Right hindlimb (tissue), 1 donor: ENCODE measurements at regions not wholly inside any gene's neighbourhood (a gene's known extent, or its start where the extent isn't known, plus 50 kb on each side); places are given as distances from the start of the nearest gene placed in this dataset.

Experiments used
- DNase-seq: peaks from one replicate; pipeline ENCODE4 v3.0.0-alpha.2; 2018

- DNase-seq: no peak
Measured at GRCh38 chr10:61842755-61843497, 58.6 kb upstream of the ARID5B start.

GRCh38 chr10:61844116-61844822, 57.2 kb upstream of the ARID5B start:
- DNase-seq: no peak

- DNase-seq: no peak
Measured at GRCh38 chr10:61845196-61845949, 56.1 kb upstream of the ARID5B start.

DNA sequence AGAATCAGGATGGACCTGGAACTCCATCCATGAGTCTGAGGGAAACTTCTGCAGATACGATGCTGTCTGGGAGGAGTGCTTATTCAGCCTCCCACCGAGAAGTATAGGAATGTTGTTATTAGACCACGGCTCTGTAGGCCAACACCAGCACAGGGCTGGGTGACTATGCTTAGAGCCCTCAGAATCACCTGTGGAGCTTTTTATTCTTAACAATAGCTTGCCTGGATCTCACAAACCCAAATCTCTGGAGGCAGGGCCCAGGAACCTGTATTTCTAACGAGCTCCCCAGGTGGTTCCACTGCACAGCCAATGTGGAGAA, 55.6 kb upstream of the ARID5B start:
- no peak for DNase-seq

DNA sequence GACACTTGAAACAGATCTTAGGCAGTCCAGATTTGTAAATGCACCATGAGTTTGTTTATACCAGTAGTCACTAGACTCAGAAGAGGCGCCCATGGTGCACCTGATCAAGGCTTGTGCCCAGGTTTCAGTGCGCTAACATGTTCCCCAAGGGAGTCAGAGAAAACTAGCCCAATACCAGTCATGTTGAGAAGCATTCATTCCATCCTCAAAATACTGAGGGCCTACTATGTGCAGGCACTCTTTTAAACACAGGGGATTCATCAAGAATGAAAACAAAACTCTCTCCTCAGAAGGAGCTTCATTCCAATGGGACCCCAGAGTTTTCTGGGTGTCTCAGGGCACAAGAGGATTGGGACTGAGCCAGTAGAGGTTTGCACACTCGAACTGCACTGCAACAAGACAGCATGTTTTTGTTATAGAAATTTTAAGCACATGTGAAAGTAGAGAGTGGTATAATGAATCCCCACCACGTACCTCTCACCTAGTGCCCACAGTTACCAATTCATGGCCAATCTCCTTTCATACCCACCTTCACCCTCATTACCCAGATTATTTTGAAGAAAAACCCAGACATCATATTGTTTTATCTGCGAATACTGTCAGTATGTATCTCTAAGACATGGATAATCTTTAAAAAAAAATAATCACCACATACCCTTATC, 55.0 kb upstream of the ARID5B start:
- no peak for DNase-seq

GRCh38 chr10:61847087-61847486, 54.4 kb upstream of the ARID5B start:
- DNase-seq: no peak

GRCh38 chr10:61847640-61848039, 53.9 kb upstream of the ARID5B start:
- DNase-seq: no peak

- no peak for DNase-seq
Measured at GRCh38 chr10:61850376-61850775, 51.1 kb upstream of the ARID5B start.
